GM18873 (cell line): ENCODE measurements at regions not wholly inside any gene's neighbourhood (a gene's known extent, or its start where the extent isn't known, plus 50 kb on each side); places are given as distances from the start of the nearest gene placed in this dataset.
"Not testable (repeated sequence)": the region's sequence is repeated elsewhere in the genome, so short reads cannot be mapped to it uniquely, and the experiment has no call there.

Source experiments
- ATAC-seq: cut with Tn5 transposase; IDR thresholded peaks from one replicate; pipeline ENCODE4 v1.9.1; 2021; ENCODE audit warnings: mild to moderate bottlenecking, moderate library complexity, moderate number of reproducible peaks; ENCODE audit not compliant: unreplicated experiment, low FRiP score

DNA sequence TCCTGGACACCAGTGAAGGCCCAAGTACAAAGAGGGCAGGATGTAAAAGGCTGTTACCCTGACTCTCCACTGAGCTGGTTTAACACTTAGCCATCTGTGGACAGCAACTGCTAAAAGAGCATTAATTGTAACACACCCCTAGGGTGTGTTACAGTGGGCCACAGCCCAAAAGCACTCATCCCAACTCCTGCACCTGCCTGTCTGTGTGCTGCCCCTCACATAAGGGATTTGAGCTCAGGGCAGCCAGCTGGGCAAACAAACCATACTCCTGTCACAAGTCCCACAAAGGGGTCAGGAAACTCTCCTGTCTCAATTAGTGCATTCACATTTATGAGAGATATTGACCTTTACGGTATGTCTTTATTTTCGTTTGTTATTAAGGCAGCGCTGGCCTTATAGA, 833.1 kb upstream of the NXPH2 start:
- no peak for ATAC-seq

DNA sequence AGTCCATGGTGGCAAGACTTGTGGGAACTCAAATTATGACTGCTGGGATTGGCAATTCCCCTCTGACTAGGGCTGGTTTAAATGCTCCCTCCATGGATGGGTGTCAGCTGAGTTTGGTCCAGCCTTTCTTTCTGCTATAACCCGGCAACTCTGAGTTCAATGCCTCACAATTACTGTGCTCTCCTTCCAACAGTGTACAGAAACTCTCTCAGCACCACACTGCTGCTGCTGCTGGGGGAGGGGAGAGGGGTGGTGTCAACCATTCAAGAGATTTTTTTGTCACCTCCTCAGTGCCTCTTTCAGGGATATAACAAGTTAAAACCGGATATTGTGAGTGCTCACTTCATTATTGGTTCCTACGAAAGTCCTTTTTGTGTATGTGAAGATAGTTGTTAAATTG, 830.3 kb upstream of the NXPH2 start:
- ATAC-seq: no peak

DNA sequence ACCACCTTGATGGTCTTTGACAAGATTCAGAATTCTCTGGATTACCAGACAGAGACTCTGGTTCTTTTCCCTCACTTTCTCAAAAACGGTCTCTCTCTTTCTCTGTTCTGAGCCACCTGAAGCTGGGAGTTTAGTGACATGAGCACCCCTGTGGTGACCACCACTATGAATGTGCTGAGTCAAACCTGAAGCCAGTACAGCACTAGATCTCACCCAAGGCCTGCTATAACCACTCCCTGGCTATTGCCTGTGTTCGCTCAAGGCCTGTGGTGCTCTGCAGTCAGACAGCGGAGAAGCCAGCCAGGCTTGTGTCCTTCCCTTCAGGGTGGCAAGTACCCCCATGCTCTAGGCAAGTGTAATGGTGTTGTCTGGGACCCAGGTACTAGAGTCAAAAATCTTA, 828.9 kb upstream of the NXPH2 start:
- ATAC-seq: no peak

DNA sequence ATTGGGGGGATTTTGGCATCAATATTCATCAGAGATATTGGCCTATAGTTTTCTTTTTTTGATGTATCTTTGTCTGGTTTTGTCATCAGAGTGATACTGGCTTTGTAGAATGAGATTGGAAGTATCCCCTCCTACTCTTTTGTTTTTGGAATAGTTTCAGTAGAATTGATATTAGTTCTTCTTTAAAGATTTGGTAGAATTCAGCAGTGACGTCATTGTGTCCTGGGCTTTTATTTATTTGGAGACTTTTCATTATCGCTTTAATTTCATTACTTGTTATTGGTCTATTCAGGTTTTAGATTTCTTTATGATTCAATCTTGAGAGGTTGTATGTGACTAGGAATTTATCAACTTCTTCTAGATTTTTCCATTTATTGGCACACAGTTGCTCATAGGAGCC, 825.5 kb upstream of the NXPH2 start:
- ATAC-seq: no peak

DNA sequence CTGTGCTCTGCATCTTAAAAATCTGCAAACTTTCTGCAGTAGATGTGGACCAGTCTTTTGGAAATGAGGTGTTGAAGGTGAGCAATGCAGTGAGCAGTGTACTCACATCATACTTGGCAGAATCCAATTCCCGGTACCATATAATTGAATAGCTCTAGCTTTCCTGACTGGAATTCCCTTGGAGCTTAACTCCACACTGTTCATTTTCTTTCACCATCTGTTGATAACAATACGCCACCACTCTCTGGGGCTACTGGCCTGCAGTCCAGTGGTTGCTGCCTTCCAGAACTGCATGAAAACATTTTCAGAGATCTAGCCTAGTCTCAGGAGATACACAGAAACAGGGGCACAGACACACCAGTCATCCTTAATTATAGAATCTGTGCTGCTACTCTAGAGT, 820.0 kb upstream of the NXPH2 start:
- no peak for ATAC-seq

DNA sequence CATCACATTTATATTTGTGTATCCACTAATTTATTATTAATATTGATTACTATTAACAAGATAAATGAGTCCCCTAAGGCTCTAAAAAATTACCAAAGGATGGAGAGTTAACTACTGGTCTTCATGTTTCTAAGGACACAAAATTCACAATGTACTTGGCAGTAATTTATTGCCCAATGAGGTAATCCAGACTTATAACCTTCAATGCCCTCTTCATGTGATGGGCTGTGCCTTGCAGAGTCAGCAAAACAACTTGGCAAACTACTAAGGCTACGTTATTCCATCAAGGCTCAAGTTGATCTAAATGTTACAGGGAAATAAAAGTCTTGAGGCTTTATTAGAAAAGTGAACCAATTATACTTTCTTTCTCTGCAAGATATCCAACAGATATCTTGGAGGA, 804.9 kb upstream of the NXPH2 start:
- no peak for ATAC-seq

DNA sequence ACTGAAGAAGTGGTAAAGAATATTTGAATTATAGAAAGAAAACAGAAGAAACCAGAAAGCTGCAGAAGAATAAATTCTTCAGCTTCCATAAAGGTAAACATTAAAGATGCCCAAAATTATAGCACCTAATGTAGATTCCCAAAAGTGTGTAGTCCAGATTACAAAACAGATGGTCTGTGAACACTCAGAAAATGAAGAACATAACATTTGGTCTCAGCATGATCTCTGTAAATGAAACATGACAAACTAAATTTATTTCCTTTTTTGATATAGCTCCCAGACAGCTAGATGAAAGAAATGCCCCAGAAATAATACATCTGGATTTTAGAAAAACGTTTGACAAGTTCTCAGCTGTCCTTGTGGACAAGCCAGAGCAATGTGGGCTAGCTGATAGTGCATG, 794.2 kb upstream of the NXPH2 start:
- no peak for ATAC-seq

DNA sequence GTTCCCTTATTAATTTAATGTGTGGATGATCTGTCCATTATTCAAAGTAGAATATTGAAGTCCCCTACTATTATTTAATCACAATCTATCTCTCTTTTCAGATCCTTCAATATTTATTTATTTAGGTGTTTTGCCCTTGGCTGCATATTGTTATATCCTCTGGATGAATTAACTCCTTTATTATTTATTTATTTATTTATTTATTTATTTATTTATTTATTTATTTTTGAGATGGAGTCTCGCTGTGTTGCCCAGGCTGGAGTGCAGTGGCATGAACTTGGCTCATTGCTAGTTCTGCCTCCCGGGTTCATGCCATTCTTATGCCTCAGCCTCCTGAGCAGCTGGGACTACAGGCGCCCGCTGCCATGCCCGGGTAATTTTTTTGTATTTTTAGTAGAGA, 776.6 kb upstream of the NXPH2 start:
- ATAC-seq: no peak

DNA sequence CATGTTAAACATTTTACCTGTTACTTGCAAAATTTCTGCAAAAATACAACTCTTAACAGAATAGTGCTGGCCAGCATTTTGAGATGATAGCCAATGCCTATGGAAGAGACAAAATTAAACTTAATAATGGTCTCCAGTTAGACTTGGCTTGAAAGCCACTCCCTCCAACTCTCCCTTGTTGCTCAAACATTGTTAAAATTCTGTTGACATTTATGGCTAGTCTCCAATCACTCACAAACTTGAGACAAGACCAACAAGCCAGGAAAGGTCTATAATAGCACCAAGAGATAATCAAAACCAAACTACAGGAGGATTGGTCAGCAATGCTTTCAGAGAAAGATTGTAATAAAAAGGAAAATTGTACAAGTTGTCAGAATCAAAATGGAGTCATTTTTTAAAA, 770.7 kb upstream of the NXPH2 start:
- ATAC-seq: no peak

DNA sequence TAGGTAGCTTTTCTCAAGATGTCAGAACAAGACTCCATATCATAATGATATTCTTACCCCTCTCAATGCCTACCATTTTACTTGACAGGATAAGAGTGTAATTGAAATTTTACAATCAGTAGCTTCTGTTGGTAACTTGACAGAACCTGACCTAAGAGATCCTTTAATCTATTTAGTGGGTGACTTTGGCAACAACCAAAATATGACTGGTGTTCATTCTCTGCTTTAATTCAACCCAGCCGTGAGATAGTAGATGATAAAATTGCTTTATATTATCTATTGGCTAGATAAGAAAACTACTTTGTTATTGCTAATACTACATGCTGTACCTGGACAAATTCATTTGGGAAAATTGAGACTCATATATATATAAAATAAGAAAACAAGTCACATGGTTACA, 770.2 kb upstream of the NXPH2 start:
- no peak for ATAC-seq

DNA sequence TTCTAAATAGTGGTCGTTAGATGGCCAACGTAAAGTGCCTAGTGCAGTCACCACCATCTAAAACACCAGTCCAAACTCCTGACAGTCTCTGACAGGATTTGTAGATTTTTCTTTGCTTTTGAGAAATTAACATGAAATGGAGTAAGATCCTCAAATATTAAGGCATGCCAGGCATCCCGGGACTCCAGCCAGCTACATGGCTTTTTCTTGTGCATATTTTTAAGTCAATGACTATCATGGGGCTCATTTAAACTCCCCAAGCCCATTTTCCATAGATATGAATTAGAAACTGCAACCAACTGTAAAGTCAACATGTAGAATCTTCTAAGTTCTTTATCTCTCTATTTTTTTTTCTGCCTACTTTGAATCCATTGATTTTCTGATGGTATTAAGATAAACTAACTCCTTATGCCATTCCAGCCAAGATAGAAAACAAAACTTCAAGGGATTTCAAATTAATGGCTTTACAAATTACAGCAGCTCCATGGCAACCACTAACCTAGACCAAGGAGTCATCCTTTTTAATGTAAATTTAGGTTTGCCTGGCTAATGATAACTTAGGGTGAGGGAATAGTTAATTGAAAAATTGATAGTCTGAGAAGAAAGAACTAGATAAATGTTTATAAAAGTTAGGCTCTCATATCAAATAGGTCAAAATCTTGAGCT, 764.1 kb upstream of the NXPH2 start:
- ATAC-seq: no peak

DNA sequence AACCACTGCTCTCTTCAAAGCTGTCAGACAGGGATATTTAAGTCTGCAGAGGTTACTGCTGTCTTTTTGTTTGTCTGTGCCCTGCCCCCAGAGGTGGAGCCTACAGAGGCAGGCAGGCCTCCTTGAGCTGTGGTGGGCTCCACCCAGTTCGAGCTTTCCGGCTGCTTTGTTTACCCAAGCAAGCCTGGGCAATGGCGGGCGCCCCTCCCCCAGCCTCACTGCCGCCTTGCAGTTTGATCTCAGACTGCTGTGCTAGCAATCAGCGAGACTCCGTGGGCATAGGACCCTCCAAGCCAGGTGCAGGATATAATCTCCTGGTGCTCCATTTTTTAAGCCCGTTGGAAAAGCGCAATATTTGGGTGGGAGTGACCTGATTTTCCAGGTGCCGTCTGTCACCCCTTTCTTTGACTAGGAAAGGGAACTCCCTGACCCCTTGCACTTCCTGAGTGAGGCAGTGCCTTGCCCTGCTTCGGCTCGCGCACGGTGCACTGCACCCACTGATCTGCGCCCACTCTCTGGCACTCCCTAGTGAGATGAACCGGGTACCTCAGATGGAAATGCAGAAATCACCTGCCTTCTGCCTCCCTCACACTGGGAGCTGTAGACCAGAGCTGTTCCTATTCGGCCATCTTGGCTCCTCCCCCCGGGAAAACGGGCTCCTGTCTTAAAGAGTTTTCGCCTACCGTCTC, 758.3 kb upstream of the NXPH2 start:
- ATAC-seq: not testable (repeated sequence)

DNA sequence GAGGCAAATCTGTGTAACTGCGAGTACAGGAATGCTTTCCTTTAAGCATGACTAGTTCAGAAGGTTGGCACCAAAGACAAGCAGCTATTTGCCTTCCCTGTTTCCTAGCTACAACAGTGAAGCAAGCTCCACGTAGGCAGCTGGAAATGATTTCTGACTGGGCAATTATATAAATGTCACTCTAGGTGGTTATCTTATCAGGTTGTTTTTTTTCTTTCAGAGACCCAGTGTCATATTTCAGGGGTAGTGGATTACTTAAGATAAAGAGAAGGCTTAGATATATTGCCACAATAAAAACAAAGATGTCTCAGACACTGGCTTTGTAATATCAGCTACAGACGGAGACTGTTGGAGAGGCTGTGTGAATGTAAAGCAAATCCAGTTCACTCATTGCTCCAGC, 748.9 kb upstream of the NXPH2 start:
- ATAC-seq: no peak

DNA sequence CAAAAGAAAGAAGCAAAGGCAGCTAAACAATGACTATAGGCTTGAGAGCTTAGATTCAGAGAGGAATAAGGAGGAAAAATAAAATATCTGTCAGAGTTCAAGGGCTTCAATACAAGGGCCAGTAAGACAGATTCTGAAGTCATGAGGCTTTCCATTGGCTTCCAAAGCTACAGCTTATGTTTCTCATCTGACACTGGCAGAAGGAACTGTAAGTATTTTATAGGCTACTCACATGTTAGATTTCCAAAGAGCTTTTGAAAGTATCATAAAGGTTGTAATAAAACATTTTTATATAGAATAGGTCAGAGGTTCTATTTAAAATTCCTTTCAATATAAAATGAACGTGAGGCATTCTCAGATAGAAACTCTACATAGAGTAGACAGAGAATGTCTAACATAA, 746.6 kb upstream of the NXPH2 start:
- ATAC-seq: no peak

DNA sequence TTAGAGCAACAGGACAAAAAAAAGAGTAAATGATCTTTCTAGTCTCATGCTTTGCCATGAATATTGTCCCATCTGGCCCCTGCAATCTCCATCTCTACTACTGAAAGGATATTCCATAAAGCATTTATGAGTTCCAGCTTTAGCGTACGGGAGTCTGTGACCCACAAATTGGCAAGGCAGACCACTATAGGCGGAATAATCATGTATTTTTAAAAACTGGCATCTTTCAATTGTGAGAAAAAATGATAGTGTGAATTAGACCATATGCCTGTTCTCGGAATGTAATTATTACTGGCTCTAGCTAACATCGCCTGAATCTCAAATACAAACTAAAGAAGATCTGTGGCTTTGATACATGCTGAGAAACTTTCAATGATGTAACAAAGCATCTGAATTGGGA, 738.1 kb upstream of the NXPH2 start:
- no peak for ATAC-seq

DNA sequence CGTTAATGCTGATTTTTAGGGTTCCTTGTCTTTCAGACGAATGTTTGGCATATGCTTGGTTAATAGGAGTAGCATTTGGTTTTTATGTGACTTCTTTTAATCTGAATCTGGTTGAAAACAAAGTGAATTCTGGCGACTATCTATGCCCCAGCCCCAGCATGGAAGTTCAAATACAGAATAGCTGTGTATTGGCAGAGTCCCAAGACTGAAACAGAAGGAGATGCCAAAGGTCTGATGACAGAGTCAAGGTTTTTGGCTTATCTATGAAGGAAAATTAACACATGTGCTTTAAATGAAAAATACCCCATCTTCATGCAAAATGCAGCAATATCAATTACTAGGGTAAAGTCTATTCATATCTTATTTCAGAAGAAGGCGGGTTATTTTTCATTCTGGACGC, 734.8 kb upstream of the NXPH2 start:
- ATAC-seq: no peak

DNA sequence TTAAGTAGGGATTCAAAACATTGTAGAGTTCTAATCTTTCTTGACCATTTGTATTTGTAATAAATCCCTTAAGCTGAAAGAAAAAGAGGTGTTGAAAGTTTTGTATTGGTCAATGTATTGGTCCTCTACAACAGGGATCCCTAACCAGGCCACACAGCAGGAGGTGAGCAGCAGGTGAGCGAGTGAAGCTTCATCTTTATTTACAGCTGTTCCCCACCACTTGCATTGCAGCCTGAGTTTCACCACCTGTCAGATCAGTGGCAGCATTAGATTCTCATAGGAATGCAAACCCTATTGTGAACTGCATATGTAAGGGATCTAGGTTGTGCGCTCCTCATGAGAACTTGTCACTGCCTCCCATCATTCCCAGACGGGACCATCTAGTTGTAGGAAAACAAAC, 715.7 kb upstream of the NXPH2 start:
- no peak for ATAC-seq

DNA sequence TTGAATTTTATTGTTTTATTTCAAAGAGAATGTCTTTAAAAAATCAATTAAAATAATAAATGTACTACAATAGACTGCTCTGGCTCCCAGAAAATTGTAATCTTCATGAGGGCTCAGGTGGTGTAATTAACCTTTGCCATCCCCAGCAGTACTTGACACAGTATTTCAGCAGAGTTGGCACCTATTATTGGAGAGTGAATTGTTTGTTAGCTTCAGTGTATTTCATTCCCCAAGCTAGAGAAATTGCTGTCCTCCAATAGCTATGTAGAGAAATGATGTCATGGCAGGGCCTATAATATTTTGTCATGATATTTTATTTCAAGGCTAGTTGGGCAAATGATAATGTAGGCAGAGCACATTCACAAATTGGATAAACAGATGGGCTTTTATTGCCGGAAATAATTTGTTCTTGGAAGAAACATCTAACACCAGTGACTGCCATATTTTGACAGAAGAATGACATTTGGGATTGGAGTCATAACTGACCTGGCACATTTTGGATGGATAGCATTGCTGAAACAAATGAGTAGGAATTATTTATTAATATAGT, 712.0 kb upstream of the NXPH2 start:
- no peak for ATAC-seq

DNA sequence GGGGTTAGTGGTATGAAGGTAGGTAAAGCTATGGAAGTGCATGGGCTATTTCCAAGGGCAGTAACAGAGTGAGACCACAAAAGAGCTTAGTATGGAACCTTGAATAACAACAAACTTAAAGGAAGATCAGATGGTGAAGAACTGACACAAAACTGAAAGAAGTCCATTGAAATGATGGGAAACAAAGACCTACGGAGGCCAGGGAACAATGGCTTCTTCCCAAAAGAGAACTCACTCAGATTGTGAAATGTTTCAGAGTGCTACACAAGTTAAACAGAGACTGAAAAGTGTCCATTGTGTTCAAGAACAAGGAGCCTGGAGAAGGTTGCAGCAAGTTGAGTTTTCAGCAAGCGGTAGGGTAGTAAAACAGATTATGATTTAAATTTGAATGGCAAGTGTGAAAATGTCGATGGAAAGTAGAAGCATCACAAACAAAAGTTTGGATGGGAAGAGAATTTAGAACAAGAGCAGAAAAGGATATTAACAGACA, 700.0 kb upstream of the NXPH2 start:
- ATAC-seq: no peak

DNA sequence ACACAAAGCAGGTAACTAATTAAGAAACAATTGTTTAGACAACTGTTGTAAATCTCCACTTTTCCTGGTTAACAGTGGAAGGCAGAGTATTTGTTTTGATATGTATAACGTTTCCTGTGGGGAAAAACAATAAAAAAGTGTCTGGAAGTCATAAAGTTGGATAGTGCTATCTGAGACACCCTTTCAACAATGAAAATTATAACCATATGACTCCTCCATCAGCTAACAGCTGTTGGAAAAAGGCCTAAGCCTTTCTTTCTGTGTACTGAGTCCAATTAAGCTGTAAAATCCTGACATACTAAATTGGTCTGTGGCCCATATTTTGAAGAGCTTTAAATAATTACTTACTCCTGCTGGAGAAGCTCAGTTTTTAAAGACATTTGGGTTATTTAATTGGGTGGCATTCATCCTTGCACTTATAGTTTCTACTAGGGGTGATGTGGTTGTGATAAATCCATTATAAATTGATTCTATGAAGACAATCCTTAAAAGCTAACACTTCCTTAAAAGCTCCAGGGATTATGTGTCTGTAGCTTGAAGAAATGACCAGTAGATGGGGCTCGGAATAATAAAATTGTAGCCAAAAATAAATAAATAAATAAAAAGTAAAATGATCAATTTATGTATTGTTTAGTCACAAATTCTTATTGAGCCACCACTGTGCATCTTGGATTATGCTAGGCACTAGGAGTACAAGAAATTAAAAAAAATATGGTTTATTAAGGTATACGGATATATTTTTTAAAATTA, 698.1 kb upstream of the NXPH2 start:
- no peak for ATAC-seq

DNA sequence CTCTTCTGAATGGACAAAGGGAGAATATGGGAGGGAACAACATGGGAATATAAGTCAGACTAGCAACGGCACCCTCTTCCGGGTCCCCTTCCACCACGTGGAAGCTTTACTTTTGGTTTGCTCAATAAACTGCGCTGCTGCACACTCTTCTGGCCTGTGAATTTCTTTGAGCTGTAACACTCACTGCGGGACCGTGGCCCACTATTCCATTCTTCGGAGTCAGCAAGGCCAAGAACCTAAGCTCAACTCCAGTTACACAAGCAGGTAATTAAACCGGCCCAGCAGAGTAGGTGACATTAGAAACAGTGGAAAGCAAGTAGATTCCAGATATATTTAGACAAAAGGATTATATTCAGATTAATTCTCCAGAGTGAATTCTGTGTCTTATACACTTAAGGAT, 697.4 kb upstream of the NXPH2 start:
- no peak for ATAC-seq
